ENCODE measurements at regions not wholly inside any gene's neighbourhood (a gene's known extent, or its start where the extent isn't known, plus 50 kb on each side); places are given as distances from the start of the nearest gene placed in this dataset.
"Not testable (repeated sequence)": the region's sequence is repeated elsewhere in the genome, so short reads cannot be mapped to it uniquely, and the experiment has no call there.

GRCh38 chr2:110348902-110349301 lies 123.7 kb downstream of the LIMS4 start:
- H3K36me3 ChIP-seq (replicated peaks); in situ Hi-C loops (cut with MboI; ENCODE audit: low sequenced_read_pairs); H3K4me1 ChIP-seq; H3K9me3 ChIP-seq; H3K27me3 ChIP-seq (ENCODE audit: low read depth); H3K4me3 ChIP-seq; DNase-seq (ENCODE audit: low spot score in 2 of 2): not testable (repeated sequence)

GRCh38 chr2:110344405-110345035 lies 128.1 kb downstream of the LIMS4 start:
- H3K9me3 ChIP-seq; in situ Hi-C loops (cut with MboI; ENCODE audit: low sequenced_read_pairs); DNase-seq (ENCODE audit: low spot score in 2 of 2); H3K36me3 ChIP-seq (replicated peaks); H3K4me3 ChIP-seq; H3K27me3 ChIP-seq (ENCODE audit: low read depth); H3K4me1 ChIP-seq: not testable (repeated sequence)

- H3K27me3 ChIP-seq (ENCODE audit: low read depth); DNase-seq (ENCODE audit: low spot score in 2 of 2); in situ Hi-C loops (cut with MboI; ENCODE audit: low sequenced_read_pairs); H3K4me1 ChIP-seq; H3K9me3 ChIP-seq; H3K36me3 ChIP-seq (replicated peaks); H3K4me3 ChIP-seq: not testable (repeated sequence)
Measured at GRCh38 chr2:110342077-110342476, 129.7 kb upstream of the MTLN start.

- H3K27me3 ChIP-seq (ENCODE audit: low read depth); H3K4me1 ChIP-seq; H3K36me3 ChIP-seq (replicated peaks); in situ Hi-C loops (cut with MboI; ENCODE audit: low sequenced_read_pairs); DNase-seq (ENCODE audit: low spot score in 2 of 2); H3K4me3 ChIP-seq; H3K9me3 ChIP-seq: not testable (repeated sequence)
Measured at GRCh38 chr2:110339126-110339525, 126.8 kb upstream of the MTLN start.

GRCh38 chr2:110338277-110339003 lies 126.1 kb upstream of the MTLN start:
- H3K9me3 ChIP-seq; in situ Hi-C loops (cut with MboI; ENCODE audit: low sequenced_read_pairs); DNase-seq (ENCODE audit: low spot score in 2 of 2); H3K36me3 ChIP-seq (replicated peaks); H3K4me1 ChIP-seq; H3K4me3 ChIP-seq; H3K27me3 ChIP-seq (ENCODE audit: low read depth): not testable (repeated sequence)

- H3K27me3 ChIP-seq (ENCODE audit: low read depth); in situ Hi-C loops (cut with MboI; ENCODE audit: low sequenced_read_pairs); H3K4me1 ChIP-seq; H3K9me3 ChIP-seq; H3K4me3 ChIP-seq; DNase-seq (ENCODE audit: low spot score in 2 of 2); H3K36me3 ChIP-seq (replicated peaks): not testable (repeated sequence)
Measured at GRCh38 chr2:110336071-110336470, 123.7 kb upstream of the MTLN start.

- H3K4me1 ChIP-seq; DNase-seq (ENCODE audit: low spot score in 2 of 2); H3K36me3 ChIP-seq (replicated peaks); H3K27me3 ChIP-seq (ENCODE audit: low read depth); H3K9me3 ChIP-seq; in situ Hi-C loops (cut with MboI; ENCODE audit: low sequenced_read_pairs); H3K4me3 ChIP-seq: not testable (repeated sequence)
Measured at GRCh38 chr2:110335415-110336049, 123.2 kb upstream of the MTLN start.

GRCh38 chr2:110333114-110334095 lies 121.1 kb upstream of the MTLN start:
- in situ Hi-C loops (cut with MboI; ENCODE audit: low sequenced_read_pairs); H3K4me1 ChIP-seq: not testable (repeated sequence)

GRCh38 chr2:110331625-110332024 lies 119.3 kb upstream of the MTLN start:
- in situ Hi-C loops (cut with MboI; ENCODE audit: low sequenced_read_pairs); H3K4me1 ChIP-seq; H3K27me3 ChIP-seq (ENCODE audit: low read depth); H3K4me3 ChIP-seq; DNase-seq (ENCODE audit: low spot score in 2 of 2); H3K36me3 ChIP-seq (replicated peaks); H3K9me3 ChIP-seq: not testable (repeated sequence)

More at GRCh38 chr2:110333114-110334095, 121.1 kb upstream of the MTLN start:
- H3K4me3 ChIP-seq; H3K27me3 ChIP-seq (ENCODE audit: low read depth); DNase-seq (ENCODE audit: low spot score in 2 of 2); H3K9me3 ChIP-seq; H3K36me3 ChIP-seq (replicated peaks): not testable (repeated sequence)

- H3K4me3 ChIP-seq; H3K4me1 ChIP-seq; in situ Hi-C loops (cut with MboI; ENCODE audit: low sequenced_read_pairs); H3K27me3 ChIP-seq (ENCODE audit: low read depth); DNase-seq (ENCODE audit: low spot score in 2 of 2); H3K9me3 ChIP-seq; H3K36me3 ChIP-seq (replicated peaks): not testable (repeated sequence)
Measured at GRCh38 chr2:110329760-110330159, 117.4 kb upstream of the MTLN start.

- DNase-seq (ENCODE audit: low spot score in 2 of 2); H3K4me1 ChIP-seq; H3K27me3 ChIP-seq (ENCODE audit: low read depth); H3K9me3 ChIP-seq; in situ Hi-C loops (cut with MboI; ENCODE audit: low sequenced_read_pairs); H3K4me3 ChIP-seq; H3K36me3 ChIP-seq (replicated peaks): not testable (repeated sequence)
Measured at GRCh38 chr2:110329158-110329557, 116.8 kb upstream of the MTLN start.

GRCh38 chr2:110328677-110329076 lies 116.3 kb upstream of the MTLN start:
- H3K9me3 ChIP-seq; H3K4me3 ChIP-seq; H3K36me3 ChIP-seq (replicated peaks); in situ Hi-C loops (cut with MboI; ENCODE audit: low sequenced_read_pairs); H3K27me3 ChIP-seq (ENCODE audit: low read depth); H3K4me1 ChIP-seq; DNase-seq (ENCODE audit: low spot score in 2 of 2): not testable (repeated sequence)

- in situ Hi-C loops (cut with MboI; ENCODE audit: low sequenced_read_pairs); H3K4me3 ChIP-seq; H3K4me1 ChIP-seq; H3K36me3 ChIP-seq (replicated peaks); H3K9me3 ChIP-seq; H3K27me3 ChIP-seq (ENCODE audit: low read depth); DNase-seq (ENCODE audit: low spot score in 2 of 2): not testable (repeated sequence)
Measured at GRCh38 chr2:110323832-110324231, 111.5 kb upstream of the MTLN start.
